Tibial artery (tissue), 4 donors: ENCODE measurements at regions not wholly inside any gene's neighbourhood (a gene's known extent, or its start where the extent isn't known, plus 50 kb on each side); places are given as distances from the start of the nearest gene placed in this dataset.

Experiments
- DNase-seq, 2 donors: peaks; one replicate each; pipeline ENCODE4 v3.0.0-alpha.2; 2019
- H3K27ac ChIP-seq, 2 donors: fragments of 200-600 bp; sonication (generic) in 1 of 2; 1 replicate in 1 of 2; 2 replicates in 1 of 2; pipeline ENCODE4 v1.5.1; 2018 to 2019; ENCODE audit warnings: mild to moderate bottlenecking in 1 of 2
- H3K27me3 ChIP-seq, 2 donors: fragments of 200-600 bp; sonication (generic) in 1 of 2; one replicate each; pipeline versions ENCODE4 v1.5.1 to v1.6.0; 2016 to 2019
- H3K36me3 ChIP-seq, 3 donors: fragments of 200-600 bp; sonication (generic) in 2 of 3; one replicate each; pipeline ENCODE4 v1.5.1; 2016 to 2019; ENCODE audit warnings: mild to moderate bottlenecking in 2 of 3
- H3K4me1 ChIP-seq, 4 donors: fragments of 200-600 bp; sonication (generic) in 2 of 4; 1 replicate in 3 of 4; 2 replicates in 1 of 4; pipeline ENCODE4 v1.5.1; 2016 to 2019
- H3K4me3 ChIP-seq, 2 donors: fragments of 200-600 bp; sonication (generic) in 1 of 2; 1 replicate in 1 of 2; 2 replicates in 1 of 2; pipeline ENCODE4 v1.5.1; 2018 to 2019; ENCODE audit warnings: mild to moderate bottlenecking in 2 of 2
- H3K9me3 ChIP-seq, 3 donors: fragments of 200-600 bp; sonication (generic) in 1 of 3; one replicate each; pipeline ENCODE4 v1.5.1; 2016 to 2019
- CTCF ChIP-seq, 2 experiments: fragments of 200-600 bp in 1 of 2; fragments of 450-650 bp in 1 of 2; IDR thresholded peaks; one replicate each; pipeline ENCODE4 v1.5.1; 2017 to 2019; ENCODE audit warnings: antibody characterized with exemption in 2 of 2, mild to moderate bottlenecking in 1 of 2, moderate library complexity in 1 of 2
- intact Hi-C: fragments of 100-400 bp; cut with DNase I; formaldehyde crosslinking; loops from one replicate; pipeline ENCODE4 v1.15.0; 2023; ENCODE audit warnings: low total_unique reads

- Histone ChIP-seq H3K4me1 (no peaks in the 10 kb centered on the region), H3K4me3 (no peak overlapping the region), H3K9me3 (no peaks in the 10 kb centered on the region), H3K27me3 (no peaks in the 10 kb centered on the region), H3K27ac (no peak overlapping the region), H3K36me3 (no peaks in the 10 kb centered on the region)
- no peak for TF ChIP-seq CTCF (IDR thresholded peaks at IDR 0.05)
- DNase-seq, result no peak
- intact Hi-C loops, result no loop called here
Measured at GRCh38 chr9:118515947-118516346, 811.7 kb downstream of the TLR4 start.

- intact Hi-C loops, result no loop called here
- Histone ChIP-seq H3K4me1 (no peaks in the 10 kb centered on the region), H3K36me3 (no peaks in the 10 kb centered on the region), H3K27me3 (no peaks in the 10 kb centered on the region), H3K4me3 (no peak overlapping the region), H3K27ac (no peak overlapping the region), H3K9me3 (no peaks in the 10 kb centered on the region)
- no peak for DNase-seq
- TF ChIP-seq CTCF (IDR thresholded peaks at IDR 0.05), result no peak
Measured at GRCh38 chr9:118521261-118521660, 817.1 kb downstream of the TLR4 start.

- DNase-seq, result no peak
Measured at GRCh38 chr9:118522093-118523028, 818.2 kb downstream of the TLR4 start.

GRCh38 chr9:118527261-118527660, 823.1 kb downstream of the TLR4 start:
- H3K9me3 ChIP-seq, result no peaks in the 10 kb centered on the region
- intact Hi-C loops, result no loop called here
- TF ChIP-seq CTCF (IDR thresholded peaks at IDR 0.05), result no peak
- H3K4me1 ChIP-seq, result peaks cover 0 to 15% (median 0%) of the 10 kb centered on the region in 4 donors
- no peak for DNase-seq
- H3K36me3 ChIP-seq, result no peaks in the 10 kb centered on the region
- no peak overlapping the region for H3K27ac ChIP-seq
- H3K27me3 ChIP-seq, result no peaks in the 10 kb centered on the region
- no peak overlapping the region for H3K4me3 ChIP-seq

More at GRCh38 chr9:118522093-118523028, 818.2 kb downstream of the TLR4 start:
- Histone ChIP-seq H3K4me1 (no peaks in the 10 kb centered on the region), H3K4me3 (no peak overlapping the region), H3K27me3 (no peaks in the 10 kb centered on the region), H3K27ac (no peak overlapping the region), H3K9me3 (no peaks in the 10 kb centered on the region), H3K36me3 (no peaks in the 10 kb centered on the region)
- TF ChIP-seq CTCF (IDR thresholded peaks at IDR 0.05), result peak; percentile 50 to 60
- intact Hi-C loops, result no loop called here

- intact Hi-C loops, result no loop called here
- no peaks in the 10 kb centered on the region for H3K36me3 ChIP-seq
- no peak for TF ChIP-seq CTCF (IDR thresholded peaks at IDR 0.05)
- no peaks in the 10 kb centered on the region for H3K9me3 ChIP-seq
- H3K4me3 ChIP-seq, result no peak overlapping the region
- no peak overlapping the region for H3K27ac ChIP-seq
- H3K4me1 ChIP-seq, result peaks cover 0 to 15% (median 0%) of the 10 kb centered on the region in 4 donors
- no peak for DNase-seq
- no peaks in the 10 kb centered on the region for H3K27me3 ChIP-seq
Measured at GRCh38 chr9:118529210-118529609, 825.0 kb downstream of the TLR4 start.
